Retina (tissue), 1 donor: ENCODE measurements at regions not wholly inside any gene's neighbourhood (a gene's known extent, or its start where the extent isn't known, plus 50 kb on each side); places are given as distances from the start of the nearest gene placed in this dataset.
"Not testable (repeated sequence)": the region's sequence is repeated elsewhere in the genome, so short reads cannot be mapped to it uniquely, and the experiment has no call there.

ENCODE experiments used
- DNase-seq: peaks from one replicate; pipeline ENCODE4 v3.0.0-alpha.2; 2016

GRCh38 chr10:126722726-126723125 is 52.2 kb upstream of the C10orf90 start:
- DNase-seq: no peak

GRCh38 chr10:126723226-126723625 is 52.7 kb upstream of the C10orf90 start:
- no peak for DNase-seq

- DNase-seq: no peak
Measured at GRCh38 chr10:126729314-126729870, 58.9 kb upstream of the C10orf90 start.

- DNase-seq: no peak
Measured at GRCh38 chr10:126730856-126731609, 60.5 kb upstream of the C10orf90 start.

GRCh38 chr10:126731610-126731990 is 61.1 kb upstream of the C10orf90 start:
- DNase-seq: no peak

GRCh38 chr10:126732308-126732707 is 61.8 kb upstream of the C10orf90 start:
- DNase-seq: no peak

- no peak for DNase-seq
Measured at GRCh38 chr10:126732868-126733267, 62.4 kb upstream of the C10orf90 start.

GRCh38 chr10:126734015-126734414 is 63.5 kb upstream of the C10orf90 start:
- DNase-seq: no peak

- DNase-seq: no peak
Measured at GRCh38 chr10:126734967-126735366, 64.5 kb upstream of the C10orf90 start.

- peak; percentile 35 for DNase-seq
Measured at GRCh38 chr10:126736142-126736541, 65.6 kb upstream of the C10orf90 start.

- no peak for DNase-seq
Measured at GRCh38 chr10:126736727-126737126, 66.2 kb upstream of the C10orf90 start.

- DNase-seq: no peak
Measured at GRCh38 chr10:126738001-126738400, 67.5 kb upstream of the C10orf90 start.

GRCh38 chr10:126744571-126744970 is 74.1 kb upstream of the C10orf90 start:
- no peak for DNase-seq

GRCh38 chr10:126749015-126749655 is 78.6 kb upstream of the C10orf90 start:
- DNase-seq: peak; percentile 84

GRCh38 chr10:126754966-126755365 is 84.5 kb upstream of the C10orf90 start:
- no peak for DNase-seq

- DNase-seq: no peak
Measured at GRCh38 chr10:126758867-126759266, 88.4 kb upstream of the C10orf90 start.

- DNase-seq: no peak
Measured at GRCh38 chr10:126759531-126759930, 89.0 kb upstream of the C10orf90 start.

GRCh38 chr10:126766646-126767045 is 96.2 kb upstream of the C10orf90 start:
- not testable (repeated sequence) for DNase-seq

GRCh38 chr10:126770809-126771208 is 100.3 kb upstream of the C10orf90 start:
- DNase-seq: no peak

GRCh38 chr10:126776168-126776567 is 105.7 kb upstream of the C10orf90 start:
- DNase-seq: no peak

- DNase-seq: no peak
Measured at GRCh38 chr10:126777714-126778113, 107.2 kb upstream of the C10orf90 start.

GRCh38 chr10:126781450-126782216 is 111.1 kb upstream of the C10orf90 start:
- no peak for DNase-seq

- DNase-seq: no peak
Measured at GRCh38 chr10:126783806-126784557, 113.5 kb upstream of the C10orf90 start.
